Right lung (tissue), 2 donors: ENCODE measurements at regions not wholly inside any gene's neighbourhood (a gene's known extent, or its start where the extent isn't known, plus 50 kb on each side); places are given as distances from the start of the nearest gene placed in this dataset.
A peak's percentile ranks its signal among the peaks of the same experiment; 100 is the strongest.
"Not testable (repeated sequence)": the region's sequence is repeated elsewhere in the genome, so short reads cannot be mapped to it uniquely, and the experiment has no call there.

Experiments
- DNase-seq, 2 donors: peaks; one replicate each; pipeline ENCODE4 v3.0.0-alpha.2; 2013

DNA sequence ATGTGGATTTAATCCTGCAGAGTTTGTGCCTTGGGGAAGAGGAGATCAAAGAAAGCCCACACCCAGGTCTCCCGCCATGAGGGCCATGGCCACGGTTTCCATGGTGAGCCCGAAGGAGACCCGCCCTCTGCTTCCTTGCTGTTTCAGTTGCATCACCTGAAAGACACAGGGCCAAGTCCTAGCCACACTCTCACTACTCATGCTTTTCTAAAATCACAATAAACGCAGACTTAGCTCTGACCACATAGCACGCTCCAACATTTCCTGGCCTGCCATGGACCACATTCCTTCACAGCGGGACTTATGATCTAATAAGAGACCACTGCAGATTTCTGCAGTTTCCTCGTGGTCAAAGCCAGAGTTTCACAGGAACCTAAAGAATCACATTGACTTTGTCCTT lies 426.0 kb upstream of the NR3C2 start:
- no peak for DNase-seq

DNA sequence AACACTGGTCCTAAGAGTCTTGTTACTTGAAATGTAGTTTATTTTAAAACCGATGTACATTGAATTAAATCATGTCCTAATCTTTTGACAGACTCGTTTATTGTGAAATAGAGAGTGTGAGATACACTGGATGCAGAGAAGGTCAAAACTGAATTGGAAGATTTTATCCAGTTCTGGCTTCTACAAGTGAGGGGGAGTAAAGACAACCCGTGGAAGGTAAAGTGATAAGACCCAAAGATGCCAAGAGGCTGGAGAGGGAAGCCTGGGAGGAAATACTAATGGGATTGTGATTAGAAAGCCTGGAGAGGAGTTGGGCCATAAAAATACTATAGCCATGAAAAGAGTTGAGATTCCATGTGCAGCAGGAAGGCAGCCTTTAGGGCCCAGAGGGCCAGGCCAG lies 424.5 kb upstream of the NR3C2 start:
- DNase-seq: no peak

DNA sequence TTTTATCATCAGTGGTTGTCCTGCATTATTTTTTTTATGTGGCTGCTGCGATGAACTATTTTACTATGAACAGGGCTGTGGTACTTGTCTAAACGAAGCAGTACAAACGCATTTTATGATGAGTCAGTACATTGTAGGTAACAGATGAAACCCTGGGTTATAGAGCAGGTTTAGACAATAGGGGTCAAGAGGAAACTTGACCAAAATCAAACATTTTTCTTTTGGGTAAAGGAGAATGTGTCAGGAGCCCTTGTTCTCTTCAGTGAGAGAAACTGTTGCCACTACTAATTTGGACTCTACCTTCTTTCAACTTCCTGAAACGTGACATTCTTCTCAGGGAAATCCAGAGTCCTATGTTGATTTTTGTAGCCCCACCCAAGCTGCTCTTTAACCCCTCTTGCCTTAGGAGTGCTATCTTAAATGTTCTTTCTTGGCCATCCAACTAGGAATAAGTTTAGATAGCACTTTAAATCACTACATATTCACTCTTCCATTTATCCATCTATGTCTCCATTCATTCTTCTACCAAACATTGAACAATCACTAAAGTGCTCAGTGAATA lies 415.8 kb upstream of the NR3C2 start:
- no peak for DNase-seq

DNA sequence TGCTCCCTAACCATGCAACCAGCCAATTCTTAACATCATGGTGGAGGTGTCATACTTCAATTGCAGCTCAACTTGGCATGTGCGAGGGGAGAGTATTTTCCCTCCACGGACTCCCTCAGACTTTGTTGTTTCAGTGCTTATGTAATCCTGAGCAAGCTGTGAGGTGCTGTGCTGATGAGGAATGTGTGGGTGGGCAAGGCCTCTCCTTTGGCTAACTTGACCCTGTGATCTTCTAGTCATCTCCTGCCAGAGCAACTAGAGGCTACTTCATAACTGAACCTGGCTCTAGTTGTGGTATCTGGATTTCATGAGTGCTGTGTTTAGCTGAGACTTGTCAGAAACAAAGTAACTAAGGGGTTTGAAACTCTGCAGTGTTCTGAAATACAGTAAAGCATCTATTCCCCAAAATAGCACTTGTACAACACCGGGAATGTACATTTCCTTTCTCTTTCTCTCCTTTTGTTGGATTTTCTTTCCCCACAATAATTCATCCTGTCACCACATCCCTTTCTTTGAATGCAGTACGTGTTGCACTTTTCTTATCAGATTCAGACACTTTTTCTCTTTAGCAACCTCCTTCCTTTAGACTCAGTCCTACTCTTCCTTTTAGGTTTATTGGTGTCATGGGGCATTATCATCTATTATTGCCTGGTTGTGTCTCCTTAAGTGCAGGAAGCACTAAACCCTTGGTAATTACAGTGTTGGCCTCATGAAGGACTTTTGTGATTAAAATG lies 415.2 kb upstream of the NR3C2 start:
- no peak for DNase-seq

DNA sequence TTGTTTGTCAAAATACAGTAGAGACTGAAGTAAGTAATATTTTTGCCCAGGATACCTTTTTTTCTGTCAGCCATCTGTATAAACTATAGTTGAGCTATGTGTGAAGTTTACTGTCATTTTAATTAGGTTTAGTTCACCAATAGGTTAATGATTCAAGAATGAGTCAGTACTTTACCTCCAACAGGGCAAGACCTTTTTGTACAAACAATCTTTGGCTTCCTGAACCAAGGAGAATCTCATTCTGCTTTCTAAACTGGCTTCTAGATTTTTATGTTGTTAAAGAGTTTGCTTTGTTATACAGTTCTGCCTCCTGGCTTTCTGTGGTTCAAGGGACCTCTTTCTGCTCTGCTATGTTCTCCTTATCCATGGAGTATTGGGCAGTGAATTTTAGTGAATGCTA lies 412.0 kb upstream of the NR3C2 start:
- no peak for DNase-seq

DNA sequence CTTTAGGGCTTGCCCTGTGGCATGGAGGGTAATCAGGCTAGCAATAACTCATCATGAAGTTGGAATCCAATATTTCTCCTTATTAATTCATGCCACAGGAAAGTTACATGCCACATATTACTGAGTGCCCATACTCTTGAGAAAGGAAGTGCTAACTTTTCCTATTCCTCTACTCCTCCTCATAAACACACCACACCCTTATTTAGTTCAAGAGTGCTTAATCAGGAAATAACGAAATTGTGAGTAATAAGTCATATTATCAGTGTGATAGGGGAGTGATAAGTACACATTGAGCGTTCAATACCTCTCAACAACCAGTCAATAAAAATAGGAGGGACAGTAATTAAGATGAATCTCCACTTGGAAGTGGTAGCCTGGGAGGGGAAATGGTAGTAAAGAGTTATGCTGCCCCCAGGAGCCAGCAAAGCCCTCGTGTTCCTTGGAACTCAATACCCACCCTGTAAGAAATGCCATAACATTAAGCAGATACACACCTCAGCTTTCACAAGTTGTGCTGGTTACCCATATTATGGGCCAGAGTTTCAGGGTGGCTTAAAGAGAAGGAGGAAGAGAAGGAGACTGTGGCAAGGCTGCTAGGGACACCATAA lies 410.0 kb upstream of the NR3C2 start:
- DNase-seq: no peak

DNA sequence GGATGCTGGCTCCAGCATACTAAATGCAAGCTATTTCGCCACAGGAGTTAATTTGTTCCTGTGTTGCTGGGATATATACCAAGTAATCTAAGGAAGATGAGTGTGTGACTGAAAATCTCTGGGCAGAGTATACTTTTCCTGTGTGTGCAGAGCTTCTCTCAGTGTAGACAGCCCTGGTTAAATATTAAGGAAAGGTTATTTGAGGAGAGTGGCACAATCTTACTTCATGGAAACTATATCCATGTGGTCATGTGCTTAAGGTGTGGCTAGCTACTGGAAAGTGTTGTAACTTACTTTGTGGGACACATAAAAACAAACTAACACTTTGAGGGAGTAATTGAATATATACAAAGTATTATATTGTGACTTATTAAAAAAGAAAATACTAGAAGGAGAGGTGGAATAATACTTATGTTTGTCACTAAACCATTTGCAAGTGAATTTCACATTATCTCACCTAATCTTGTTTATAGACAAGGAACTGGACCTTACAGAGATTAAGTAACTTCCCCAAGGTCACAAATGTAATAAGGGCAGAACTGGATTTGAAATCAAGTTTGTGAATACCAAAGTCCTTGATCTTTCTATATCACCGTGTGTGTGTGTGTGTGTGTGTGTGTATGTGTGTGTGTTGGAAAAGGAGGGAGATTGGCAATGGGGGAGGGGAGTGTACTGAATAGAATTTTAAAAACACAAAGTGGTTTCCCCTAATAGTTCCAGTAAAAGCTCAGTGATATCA lies 408.2 kb upstream of the NR3C2 start:
- DNase-seq: peak in 1 of 2 donors; percentile 3

DNA sequence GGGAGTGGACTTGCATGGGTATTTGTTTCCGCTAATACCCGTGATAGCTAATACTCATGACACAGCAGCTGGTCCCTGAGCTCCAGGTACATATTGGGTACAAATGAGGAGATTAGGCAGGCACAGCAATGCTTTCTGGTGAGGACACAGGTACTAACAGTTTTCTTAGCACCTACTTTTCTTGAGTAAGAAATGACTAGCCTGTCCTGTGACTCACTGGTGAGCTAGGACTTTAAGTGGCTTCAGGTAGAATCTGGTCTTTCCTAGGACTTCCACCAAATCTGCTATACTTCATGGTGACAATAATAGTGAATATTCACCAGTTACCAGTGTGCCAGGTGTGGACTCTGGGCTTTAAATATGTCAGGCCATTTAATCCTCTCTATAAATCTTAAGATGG lies 407.4 kb upstream of the NR3C2 start:
- no peak for DNase-seq

DNA sequence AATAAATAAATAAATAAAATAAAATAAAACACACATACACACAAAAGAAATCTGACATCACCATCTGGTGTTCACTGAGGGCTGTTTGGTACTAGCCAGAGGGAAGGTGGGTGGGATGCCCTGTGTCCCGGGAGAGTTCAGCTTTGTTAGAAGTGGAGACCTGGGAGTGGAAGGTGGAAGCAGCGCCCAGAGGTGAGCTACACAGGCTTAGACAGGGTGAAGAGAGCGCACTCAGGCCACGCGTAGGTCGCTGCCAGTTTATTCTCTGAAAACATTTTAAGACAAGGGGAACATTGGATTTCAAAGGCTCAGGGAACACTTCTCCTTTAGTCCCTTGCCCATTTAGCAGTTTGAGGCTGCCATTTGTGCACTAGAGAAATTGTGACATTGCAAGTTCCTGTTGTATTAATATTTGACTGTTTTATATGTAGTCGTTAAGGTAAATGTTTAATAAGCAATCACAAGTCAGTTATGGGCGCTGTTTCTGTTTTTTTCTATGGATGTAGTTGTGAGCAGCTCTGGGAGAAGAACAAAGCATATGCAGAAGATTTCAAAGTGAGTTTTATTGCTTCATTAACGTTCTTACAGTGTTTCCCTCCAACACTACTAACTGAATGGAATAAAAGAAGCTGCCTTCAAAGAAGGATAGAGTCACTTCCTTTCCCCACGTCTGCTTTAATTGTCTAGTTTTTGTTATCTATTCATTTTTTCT lies 405.5 kb upstream of the NR3C2 start:
- DNase-seq: no peak

DNA sequence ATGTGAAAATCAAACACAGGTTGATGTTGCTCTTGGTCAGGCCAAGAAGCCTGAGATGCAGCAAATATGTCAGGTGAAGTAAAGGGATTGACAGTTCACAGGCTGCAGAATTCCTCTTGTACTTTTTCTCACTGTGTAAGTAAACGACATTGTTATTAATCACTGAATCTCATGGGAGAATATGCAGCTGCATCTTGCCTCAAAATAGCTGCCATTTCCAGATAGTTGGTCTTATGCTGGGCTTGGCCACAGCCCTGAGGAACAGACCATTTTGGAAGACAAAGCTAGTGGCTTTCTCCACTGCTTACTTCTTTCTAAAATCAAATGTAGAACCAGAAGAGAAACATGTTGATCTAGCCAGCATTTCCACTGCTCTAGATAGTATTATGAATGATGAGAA lies 403.4 kb upstream of the NR3C2 start:
- DNase-seq: no peak

DNA sequence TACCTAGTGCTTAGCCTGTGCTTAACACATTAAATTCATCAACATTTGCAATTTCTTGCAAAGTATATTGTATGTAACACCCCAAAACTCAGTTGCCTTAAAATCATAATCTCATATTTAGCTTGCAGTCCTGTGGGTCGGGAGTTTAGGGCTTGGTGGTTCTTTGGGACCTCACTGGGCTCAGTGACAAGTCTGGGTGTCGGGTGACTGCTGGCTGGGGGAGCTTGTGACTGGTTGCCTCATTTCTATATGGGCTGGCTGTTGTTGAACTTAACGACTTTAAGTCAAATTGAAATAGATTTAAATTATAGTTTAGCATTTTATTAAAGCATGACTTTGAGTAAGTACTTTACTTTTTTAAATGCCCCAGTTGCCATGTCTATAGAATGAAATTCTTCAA lies 401.4 kb upstream of the NR3C2 start:
- no peak for DNase-seq

DNA sequence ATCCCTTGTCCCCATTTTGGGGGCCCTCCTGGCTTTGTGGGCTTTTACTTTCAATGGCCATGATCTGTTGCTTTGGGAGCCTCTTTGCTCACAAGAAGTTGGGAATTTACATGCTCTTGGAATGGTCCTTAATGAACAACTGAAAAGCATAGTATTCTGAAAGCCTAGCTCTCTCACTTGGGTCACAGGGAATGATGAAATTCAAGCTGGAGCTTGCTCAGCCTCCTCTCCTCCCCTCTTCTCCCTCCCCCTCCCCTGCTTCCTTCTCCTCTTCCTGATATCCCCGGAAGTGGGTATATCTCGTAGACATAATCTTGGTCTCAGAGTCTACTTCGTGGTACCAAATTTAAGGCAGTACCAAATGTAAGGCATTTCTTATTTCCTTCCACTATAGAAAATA lies 400.6 kb upstream of the NR3C2 start:
- no peak for DNase-seq

DNA sequence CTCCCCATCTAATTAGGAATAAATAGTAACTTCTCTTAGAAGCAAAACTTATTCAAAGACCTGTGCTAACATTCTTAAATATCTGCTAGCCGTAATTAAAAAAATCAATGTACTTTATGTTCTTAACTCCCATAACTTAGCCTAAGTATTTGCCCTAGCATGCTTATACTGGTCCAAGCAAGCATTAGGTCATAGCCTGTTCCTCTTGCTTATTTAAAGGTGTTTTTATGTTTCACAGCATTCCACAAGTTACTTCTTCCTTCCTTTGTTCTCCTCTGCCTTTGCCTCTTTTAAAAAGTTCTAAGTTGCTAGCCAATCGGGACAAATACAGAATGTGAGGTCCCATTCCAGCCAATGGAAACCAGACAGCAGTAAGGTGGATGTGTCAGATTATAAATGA lies 395.4 kb upstream of the NR3C2 start:
- not testable (repeated sequence) for DNase-seq

DNA sequence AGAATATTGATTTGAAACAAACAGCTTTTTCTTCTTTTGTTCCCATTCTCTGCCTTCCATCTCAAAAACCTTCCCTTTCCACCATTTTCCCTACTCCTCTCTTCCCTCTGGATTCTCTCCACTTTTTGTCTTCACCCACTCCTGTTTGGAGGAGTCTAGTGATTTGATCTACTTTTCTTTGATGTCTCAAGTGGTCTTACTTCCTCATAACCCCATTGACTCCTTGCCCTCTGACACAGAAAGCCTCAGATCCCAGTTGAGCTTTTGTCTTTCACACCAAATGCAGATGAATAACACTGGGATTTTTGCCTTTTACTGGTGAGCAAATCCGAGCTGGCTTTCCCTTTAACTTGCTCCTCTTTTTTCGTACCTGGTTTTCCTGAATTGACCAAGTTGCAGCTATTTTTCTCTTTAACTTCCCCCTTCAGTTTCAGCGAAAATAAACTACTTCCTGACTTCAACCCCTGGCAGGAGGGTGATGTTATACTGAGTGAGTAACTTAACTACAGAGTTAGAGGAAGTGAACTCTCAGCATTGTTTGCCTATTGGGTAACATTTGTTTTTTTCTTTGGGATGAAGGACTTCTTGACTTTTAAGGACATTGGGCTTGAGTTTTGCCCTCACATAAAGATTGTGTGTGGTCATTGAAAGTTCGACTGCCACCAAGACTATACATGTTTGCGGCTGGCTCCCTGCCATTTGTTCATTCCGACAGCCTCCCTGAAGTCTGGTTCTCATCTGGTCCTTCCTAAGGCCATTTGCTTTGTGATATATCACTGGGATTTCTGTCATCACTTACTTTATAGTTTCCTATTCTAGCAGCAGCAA lies 392.8 kb upstream of the NR3C2 start:
- peak; percentile 68 to 76 for DNase-seq

DNA sequence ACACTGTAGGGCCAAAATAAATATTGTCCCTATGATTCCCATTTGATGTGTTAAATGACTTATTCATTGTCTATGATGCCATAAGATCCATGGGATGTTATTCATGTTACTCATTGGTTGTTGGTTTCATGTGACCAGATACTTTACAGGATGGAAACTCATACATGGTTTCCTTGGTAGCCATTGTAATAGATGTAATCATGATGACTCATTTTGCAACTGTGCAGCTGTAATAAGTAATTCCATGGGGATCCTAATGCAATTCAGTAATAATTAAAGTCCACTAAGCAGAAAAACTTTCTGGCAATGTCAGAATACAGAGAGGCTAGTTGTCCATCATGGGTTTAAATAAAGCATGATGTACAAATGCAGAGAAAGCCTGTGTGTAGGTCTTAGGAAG lies 389.7 kb upstream of the NR3C2 start:
- DNase-seq: no peak

DNA sequence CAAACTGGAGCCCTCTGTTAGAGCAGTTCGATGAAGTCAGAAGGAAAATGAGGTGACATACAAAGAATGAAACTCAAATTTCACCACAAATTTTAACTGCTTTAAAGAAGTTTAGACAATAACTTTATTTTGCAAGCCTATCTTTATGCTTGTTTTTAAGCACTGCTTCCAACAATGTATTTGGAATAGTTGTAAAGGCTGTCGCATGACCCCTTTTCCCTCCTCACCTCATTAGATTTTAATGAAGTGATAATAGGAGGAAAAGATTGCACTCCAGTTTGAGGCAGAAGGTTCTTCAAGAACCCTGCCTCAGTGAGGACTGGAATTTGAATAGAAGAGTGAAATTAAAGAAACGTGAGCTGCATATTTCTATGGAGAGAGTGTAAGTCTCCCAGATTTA lies 386.1 kb upstream of the NR3C2 start:
- DNase-seq: peak; percentile 63 to 64

DNA sequence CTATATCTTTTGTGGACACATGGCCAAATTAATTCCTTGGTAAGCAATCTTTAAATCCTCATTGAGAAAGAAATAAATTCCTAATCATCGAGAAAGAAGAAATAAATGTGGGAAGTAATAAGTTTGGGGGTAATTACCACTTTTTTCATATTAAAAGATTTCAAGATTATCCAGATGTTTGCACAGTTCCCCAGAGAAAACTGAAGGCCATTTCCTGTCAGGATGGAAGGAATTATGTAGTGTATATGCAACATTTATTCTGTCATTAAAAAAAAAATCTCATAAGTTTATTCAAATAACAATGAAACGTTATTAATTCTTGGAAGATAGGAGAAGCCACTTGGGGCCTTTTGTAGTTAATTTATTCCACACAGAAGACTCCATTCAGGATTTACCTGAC lies 385.6 kb upstream of the NR3C2 start:
- DNase-seq: peak in 1 of 2 donors; percentile 21

DNA sequence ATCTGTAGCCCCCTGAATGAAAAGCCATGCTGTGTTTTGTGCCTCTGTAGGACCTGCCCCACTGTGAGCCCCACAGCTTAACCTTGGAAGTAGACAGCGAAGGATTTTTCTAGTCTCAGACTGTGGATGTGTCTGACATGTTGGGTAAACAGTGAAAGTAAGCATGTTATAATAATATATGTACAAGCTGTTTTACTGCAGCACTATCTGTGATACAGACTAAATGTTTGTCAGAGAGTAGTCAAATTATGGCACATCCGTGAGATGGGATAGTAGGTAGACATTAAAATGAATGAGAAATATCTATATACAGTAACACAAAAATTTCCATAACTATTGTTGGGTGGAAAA lies 381.2 kb upstream of the NR3C2 start:
- DNase-seq: no peak

DNA sequence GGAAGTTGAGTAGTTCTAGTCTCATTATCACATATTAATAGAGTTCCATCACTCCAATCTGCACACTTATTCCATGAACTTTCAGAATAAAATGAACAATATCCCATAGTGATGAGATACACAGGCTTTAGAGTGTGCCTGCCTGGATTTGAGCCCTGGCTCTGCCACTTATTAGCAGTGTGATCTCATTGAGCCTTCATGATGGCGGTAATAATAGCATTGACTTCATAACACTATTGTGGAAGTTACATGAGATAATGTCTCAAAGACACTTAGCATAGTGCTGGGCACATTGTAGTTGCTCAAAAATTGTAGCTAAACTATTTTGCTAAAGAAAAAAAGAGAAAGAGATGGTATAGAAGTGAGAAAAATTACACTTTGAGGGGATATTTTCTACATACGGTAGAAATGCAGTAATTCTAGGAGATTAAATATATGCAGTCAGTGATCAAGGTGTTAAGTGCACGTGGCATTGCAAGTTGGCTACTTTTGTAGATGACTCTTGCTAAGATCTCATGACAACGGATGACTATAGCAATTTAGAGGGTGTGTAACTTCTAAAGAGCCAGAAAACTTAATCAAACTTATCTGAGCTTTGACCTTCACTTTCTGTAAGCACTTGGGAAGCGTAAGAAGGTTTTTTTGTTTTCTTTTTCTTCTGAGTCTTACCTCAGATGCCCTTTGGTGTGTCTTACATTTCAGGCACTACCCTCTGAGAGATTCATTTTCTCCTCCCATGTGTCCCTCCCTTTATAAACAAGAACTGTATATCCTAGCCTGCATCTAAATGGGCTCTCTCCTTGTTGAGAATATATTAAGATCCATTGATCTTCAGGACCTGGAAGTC lies 380.6 kb upstream of the NR3C2 start:
- no peak for DNase-seq

DNA sequence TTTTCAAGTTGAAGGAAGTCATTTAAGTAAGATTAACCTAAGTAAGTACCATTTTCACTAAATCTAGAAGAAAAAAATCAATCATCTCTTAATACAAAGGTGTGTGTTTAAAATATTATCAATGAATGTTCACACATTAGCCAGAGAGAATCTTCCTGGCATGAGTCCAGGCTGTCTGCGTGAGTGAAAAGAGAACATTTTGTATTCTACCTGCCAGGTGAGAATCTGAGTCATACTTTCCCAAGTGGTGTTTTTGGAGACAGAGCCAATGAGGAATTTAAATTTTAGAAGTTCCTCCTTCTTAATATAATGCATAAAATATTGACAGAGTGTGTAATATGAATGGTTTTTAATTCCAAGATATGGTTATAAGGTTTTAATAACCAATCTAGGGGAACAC lies 371.8 kb upstream of the NR3C2 start:
- no peak for DNase-seq
